CD4-positive, CD25-positive, alpha-beta regulatory T cell (primary cell): ENCODE measurements at regions not wholly inside any gene's neighbourhood (a gene's known extent, or its start where the extent isn't known, plus 50 kb on each side); places are given as distances from the start of the nearest gene placed in this dataset.

Experiments used
- ATAC-seq, 2 donors: fragments of 150-1000 bp; cut with Tn5 transposase; one replicate each; pipeline ENCODE4 v1.10.0; 2021; ENCODE audit warnings: low read depth in 2 of 2, moderate number of reproducible peaks in 2 of 2, moderate library complexity in 1 of 2
- DNase-seq, 3 donors: peaks; one replicate each; pipeline versions ENCODE4 v3.0.0 to v3.0.0-alpha.2; 2012 to 2022; ENCODE audit warnings: mixed read lengths in 1 of 3
- H3K27ac ChIP-seq: one replicate; pipeline ENCODE4 v1.7.0; 2013; ENCODE audit warnings: mild to moderate bottlenecking, low read length; ENCODE audit not compliant: insufficient read depth, poor library complexity, severe bottlenecking
- H3K27me3 ChIP-seq: one replicate; pipeline ENCODE4 v1.7.0; 2013; ENCODE audit warnings: low read length; ENCODE audit not compliant: control insufficient read depth, insufficient read depth
- H3K36me3 ChIP-seq: one replicate; pipeline ENCODE4 v1.7.0; 2013; ENCODE audit warnings: mild to moderate bottlenecking, low read length, moderate library complexity; ENCODE audit not compliant: control insufficient read depth, insufficient read depth
- H3K4me1 ChIP-seq: 2 replicates; pipeline ENCODE4 v1.7.0; 2013; ENCODE audit warnings: mild to moderate bottlenecking, low read length; ENCODE audit not compliant: insufficient read depth, control insufficient read depth, poor library complexity, severe bottlenecking
- H3K4me3 ChIP-seq: one replicate; pipeline ENCODE4 v1.7.0; 2013; ENCODE audit warnings: low read depth, mild to moderate bottlenecking, low read length, moderate library complexity
- H3K9me3 ChIP-seq, 2 experiments: 1 replicate in 1 of 2; 2 replicates in 1 of 2; pipeline ENCODE4 v1.7.0; 2013; ENCODE audit warnings: low read length in 2 of 2, mild to moderate bottlenecking in 1 of 2, moderate library complexity in 1 of 2; ENCODE audit not compliant: control insufficient read depth in 2 of 2
- H3K27ac Mint-ChIP-seq, 3 donors: one replicate each; pipeline ENCODE4 v1.8.0; 2020 to 2022; ENCODE audit warnings: mild to moderate bottlenecking in 3 of 3, mixed read lengths in 3 of 3, moderate library complexity in 2 of 3
- H3K27me3 Mint-ChIP-seq: one replicate; pipeline ENCODE4 v1.8.0; 2022; ENCODE audit warnings: mild to moderate bottlenecking, mixed read lengths
- H3K36me3 Mint-ChIP-seq: one replicate; pipeline ENCODE4 v1.8.0; 2020; ENCODE audit warnings: mixed read lengths
- H3K4me1 Mint-ChIP-seq, 4 donors: one replicate each; pipeline ENCODE4 v1.8.0; 2020 to 2022; ENCODE audit warnings: mixed read lengths in 4 of 4, mild to moderate bottlenecking in 1 of 4
- H3K4me3 Mint-ChIP-seq, 4 donors: one replicate each; pipeline ENCODE4 v1.8.0; 2020 to 2022; ENCODE audit warnings: mild to moderate bottlenecking in 4 of 4, mixed read lengths in 4 of 4, moderate library complexity in 3 of 4
- H3K9me3 Mint-ChIP-seq, 7 donors: one replicate each; pipeline ENCODE4 v1.8.0; 2020 to 2022; ENCODE audit warnings: mixed read lengths in 7 of 7, mild to moderate bottlenecking in 3 of 7, moderate library complexity in 2 of 7

DNA sequence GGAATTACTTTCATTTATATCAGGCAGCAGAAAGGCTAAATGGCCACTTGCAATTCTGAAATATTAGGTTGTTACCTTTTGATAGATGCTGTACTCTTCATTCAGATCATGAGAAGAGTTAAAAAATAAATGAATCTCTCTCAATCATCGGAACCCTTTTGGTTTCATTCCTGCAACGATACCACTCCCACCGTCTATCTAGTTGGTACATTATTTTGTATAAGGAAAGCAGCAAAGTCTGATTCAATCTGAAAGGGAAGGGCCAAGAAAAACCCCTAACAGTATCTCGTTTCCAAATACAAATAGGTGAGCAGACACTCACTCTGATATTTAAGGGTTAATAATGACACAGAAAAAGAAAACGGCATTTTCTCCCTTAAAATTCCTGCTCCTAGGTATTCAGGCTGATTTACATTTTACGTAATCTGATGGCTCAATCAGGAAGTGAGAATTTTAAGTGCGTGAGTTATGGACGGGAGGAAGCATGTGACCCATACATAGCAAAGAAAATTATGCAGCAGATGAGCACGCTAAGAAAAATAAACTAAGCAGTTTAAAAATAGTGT is 209.4 kb upstream of the KLF14 start:
- H3K36me3 ChIP-seq: peaks cover 25% of the 10 kb centered on the region
- ATAC-seq: no peak
- peaks cover 28% of the 10 kb centered on the region for H3K36me3 Mint-ChIP-seq
- H3K4me1 Mint-ChIP-seq: peaks cover 61 to 94% (median 79%) of the 10 kb centered on the region in 4 donors
- H3K4me3 ChIP-seq: peak overlapping the region; percentile 95
- peak overlapping the region; percentile 97 for H3K27ac ChIP-seq
- H3K27me3 Mint-ChIP-seq: peaks cover 12% of the 10 kb centered on the region
- H3K4me1 ChIP-seq: peaks cover 88% of the 10 kb centered on the region
- no peaks in the 10 kb centered on the region for H3K27me3 ChIP-seq
- no peaks in the 10 kb centered on the region for H3K9me3 Mint-ChIP-seq
- peak in 2 of 3 donors; percentile 62 to 66 for DNase-seq
- H3K9me3 ChIP-seq: no peaks in the 10 kb centered on the region
- peak overlapping the region; percentile 85 to 99 (median 92) for H3K4me3 Mint-ChIP-seq
- H3K27ac Mint-ChIP-seq: peak overlapping the region in 2 of 3 donors; percentile 87 to 96

DNA sequence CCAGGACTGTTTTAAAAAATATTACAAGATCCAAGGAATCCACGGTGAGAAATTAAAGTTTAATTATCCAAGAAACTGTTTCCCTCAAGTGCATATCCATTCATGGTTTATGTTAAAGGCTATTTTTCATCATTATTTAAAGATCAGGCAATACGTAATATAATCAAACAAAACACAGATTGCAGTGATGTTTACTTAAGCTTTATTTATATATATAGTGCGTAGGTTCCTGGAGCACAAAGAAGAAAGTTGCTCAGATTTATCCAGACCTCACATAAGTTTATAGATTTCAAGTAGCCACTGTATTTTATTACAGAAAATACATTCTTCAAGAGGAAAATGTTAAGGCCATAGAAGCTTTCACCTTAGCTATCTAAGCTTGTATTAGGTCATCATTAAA is 210.0 kb upstream of the KLF14 start:
- Mint-ChIP-seq H3K9me3 (no peaks in the 10 kb centered on the region), H3K36me3 (peaks cover 27% of the 10 kb centered on the region), H3K4me3 (peak overlapping the region; percentile 85 to 99 (median 92)), H3K4me1 (peaks cover 57 to 92% (median 75%) of the 10 kb centered on the region in 4 donors), H3K27me3 (peaks cover 12% of the 10 kb centered on the region), H3K27ac (peak overlapping the region in 2 of 3 donors; percentile 87 to 96)
- Histone ChIP-seq H3K9me3 (no peaks in the 10 kb centered on the region), H3K36me3 (peaks cover 25% of the 10 kb centered on the region), H3K4me3 (peak overlapping the region; percentile 95), H3K27me3 (no peaks in the 10 kb centered on the region), H3K27ac (peak overlapping the region; percentile 97), H3K4me1 (peaks cover 92% of the 10 kb centered on the region)
- no peak for ATAC-seq
- no peak for DNase-seq

DNA sequence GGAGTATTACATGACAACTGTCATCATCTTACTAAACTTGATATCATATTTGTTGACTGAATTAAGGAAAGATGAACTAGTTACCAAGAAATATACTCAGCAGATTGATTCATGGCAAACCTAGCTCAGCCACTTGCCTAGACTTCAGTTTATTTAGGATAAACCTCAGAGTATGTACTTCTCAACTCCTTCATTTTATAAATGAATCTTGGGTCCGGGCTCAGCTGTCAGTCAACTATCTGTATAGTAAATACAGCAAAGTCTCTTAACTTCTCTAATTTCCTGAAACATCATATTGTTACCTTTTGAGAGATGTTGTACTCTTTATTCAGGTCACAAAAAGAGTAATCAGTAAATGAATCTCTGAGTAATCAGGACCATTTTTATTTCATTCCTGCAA is 211.0 kb upstream of the KLF14 start:
- H3K36me3 Mint-ChIP-seq: peaks cover 27% of the 10 kb centered on the region

DNA sequence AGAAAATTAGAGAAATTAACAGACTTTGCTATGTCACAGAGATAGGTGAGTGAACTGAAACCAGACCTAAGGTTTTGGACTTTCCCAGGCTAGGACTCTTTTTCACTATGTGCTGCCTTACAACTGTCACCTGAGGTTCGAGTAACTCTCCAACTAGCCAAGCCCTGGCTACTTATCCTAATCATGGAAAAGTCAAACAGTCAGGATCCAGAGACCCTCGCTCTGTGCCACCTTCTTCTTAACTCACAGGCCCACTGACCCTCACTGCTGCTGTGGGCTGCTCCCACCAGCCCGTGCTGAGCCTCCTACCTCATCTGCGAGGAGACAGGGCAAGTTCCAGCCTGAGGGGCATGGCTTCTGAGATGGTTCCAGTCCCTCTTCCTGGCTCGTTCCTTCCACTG is 211.4 kb upstream of the KLF14 start:
- DNase-seq (no peak), ATAC-seq (no peak)
- H3K4me3 Mint-ChIP-seq: peak overlapping the region; percentile 77 to 95 (median 84)
- H3K9me3 ChIP-seq: no peaks in the 10 kb centered on the region
- H3K4me3 ChIP-seq: peak overlapping the region; percentile 95
- peaks cover 21% of the 10 kb centered on the region for H3K36me3 ChIP-seq
- peaks cover 24% of the 10 kb centered on the region for H3K36me3 Mint-ChIP-seq
- peak overlapping the region; percentile 97 for H3K27ac ChIP-seq
- H3K9me3 Mint-ChIP-seq: no peaks in the 10 kb centered on the region
- H3K4me1 ChIP-seq: peaks cover 92% of the 10 kb centered on the region
- peaks cover 8% of the 10 kb centered on the region for H3K27me3 Mint-ChIP-seq
- H3K4me1 Mint-ChIP-seq: peaks cover 48 to 80% (median 64%) of the 10 kb centered on the region in 4 donors
- no peaks in the 10 kb centered on the region for H3K27me3 ChIP-seq
- H3K27ac Mint-ChIP-seq: peak overlapping the region in 2 of 3 donors; percentile 91 to 94

More for the DNA sequence above, 211.0 kb upstream of the KLF14 start:
- Mint-ChIP-seq H3K27me3 (peaks cover 8% of the 10 kb centered on the region), H3K4me3 (peak overlapping the region; percentile 77 to 95 (median 84)), H3K4me1 (peaks cover 50 to 85% (median 68%) of the 10 kb centered on the region in 4 donors), H3K27ac (peak overlapping the region in 2 of 3 donors; percentile 91 to 94), H3K9me3 (no peaks in the 10 kb centered on the region)
- peak overlapping the region; percentile 95 for H3K4me3 ChIP-seq
- no peak for DNase-seq
- H3K4me1 ChIP-seq: peaks cover 92% of the 10 kb centered on the region
- H3K27ac ChIP-seq: peak overlapping the region; percentile 97
- ATAC-seq: no peak
- peaks cover 18% of the 10 kb centered on the region for H3K36me3 ChIP-seq
- no peaks in the 10 kb centered on the region for H3K27me3 ChIP-seq
- no peaks in the 10 kb centered on the region for H3K9me3 ChIP-seq

DNA sequence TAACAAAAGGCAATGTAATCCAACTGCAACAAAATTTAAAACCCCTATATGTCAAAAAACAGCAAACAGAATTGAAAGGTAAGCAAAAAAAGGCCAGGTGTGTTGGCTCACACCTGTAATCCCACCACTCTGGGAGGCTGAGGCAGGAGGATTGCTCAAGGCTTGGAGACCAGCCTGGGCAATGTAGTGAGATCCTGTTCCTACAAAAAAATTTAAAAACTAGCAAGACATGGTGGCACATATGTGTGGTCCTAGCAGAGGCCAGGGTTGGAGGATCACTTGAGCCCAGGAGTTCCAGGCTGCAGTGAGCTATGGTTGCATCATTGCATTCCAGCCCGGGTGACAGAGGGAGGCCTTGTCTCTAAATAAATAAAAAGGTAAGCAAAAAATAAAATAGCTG is 212.1 kb upstream of the KLF14 start:
- Histone ChIP-seq H3K9me3 (no peaks in the 10 kb centered on the region), H3K4me3 (peak overlapping the region; percentile 95), H3K4me1 (peaks cover 95% of the 10 kb centered on the region), H3K36me3 (peaks cover 21% of the 10 kb centered on the region), H3K27ac (peak overlapping the region; percentile 97), H3K27me3 (no peaks in the 10 kb centered on the region)
- Mint-ChIP-seq H3K36me3 (peaks cover 17% of the 10 kb centered on the region), H3K9me3 (no peaks in the 10 kb centered on the region), H3K4me1 (peaks cover 46 to 74% (median 59%) of the 10 kb centered on the region in 4 donors), H3K27ac (peak overlapping the region in 2 of 3 donors; percentile 91 to 94), H3K27me3 (peaks cover 8% of the 10 kb centered on the region), H3K4me3 (peak overlapping the region; percentile 39 to 95 (median 84))
- ATAC-seq: no peak
- no peak for DNase-seq

DNA sequence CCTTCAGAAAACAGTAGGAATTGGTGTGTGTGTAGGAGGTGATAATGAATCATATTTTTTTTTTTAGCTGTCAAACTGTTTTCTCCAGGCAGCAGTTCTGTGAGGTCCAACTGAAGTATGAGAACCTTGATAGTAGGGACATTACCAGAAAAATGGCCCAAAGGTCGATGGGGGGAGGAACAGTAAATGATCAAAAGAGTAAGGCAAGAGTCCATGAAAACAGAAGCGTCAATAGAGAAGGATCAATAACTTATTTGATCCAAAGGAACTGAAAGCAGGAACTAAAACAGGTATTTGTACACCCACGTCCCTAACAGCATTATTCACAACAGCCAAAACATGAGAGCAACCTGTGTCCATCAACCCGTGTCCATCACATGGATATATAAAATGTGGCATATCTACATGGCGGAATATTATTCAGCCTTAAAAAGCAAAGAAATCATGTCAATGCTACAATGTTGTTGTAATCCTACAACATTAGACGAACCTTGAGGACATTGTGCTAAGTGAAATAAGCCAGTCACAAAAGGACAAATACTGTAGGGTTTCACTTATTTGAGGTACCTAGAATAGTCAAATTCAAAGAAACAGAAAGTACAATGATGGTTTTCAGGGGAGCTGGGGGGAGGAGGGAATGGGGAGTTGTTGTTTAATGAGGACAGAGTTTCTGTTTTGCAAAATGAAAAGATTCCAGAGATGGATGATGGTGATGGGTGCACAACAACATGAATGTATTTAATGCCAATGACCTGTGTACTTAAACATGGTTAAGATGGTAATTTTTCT is 214.0 kb upstream of the KLF14 start:
- Mint-ChIP-seq H3K36me3 (peaks cover 11% of the 10 kb centered on the region), H3K9me3 (no peaks in the 10 kb centered on the region), H3K4me1 (peaks cover 41 to 62% (median 49%) of the 10 kb centered on the region in 4 donors), H3K27ac (peak overlapping the region in 2 of 3 donors; percentile 88 to 89), H3K27me3 (no peaks in the 10 kb centered on the region), H3K4me3 (peak overlapping the region; percentile 78 to 87 (median 81))
- peak; percentile 12 to 26 for ATAC-seq
- Histone ChIP-seq H3K4me3 (peak overlapping the region; percentile 95), H3K27me3 (no peaks in the 10 kb centered on the region), H3K9me3 (no peaks in the 10 kb centered on the region), H3K4me1 (peaks cover 97% of the 10 kb centered on the region), H3K27ac (peak overlapping the region; percentile 97), H3K36me3 (peaks cover 33% of the 10 kb centered on the region)
- DNase-seq: peak in 1 of 3 donors; percentile 70

DNA sequence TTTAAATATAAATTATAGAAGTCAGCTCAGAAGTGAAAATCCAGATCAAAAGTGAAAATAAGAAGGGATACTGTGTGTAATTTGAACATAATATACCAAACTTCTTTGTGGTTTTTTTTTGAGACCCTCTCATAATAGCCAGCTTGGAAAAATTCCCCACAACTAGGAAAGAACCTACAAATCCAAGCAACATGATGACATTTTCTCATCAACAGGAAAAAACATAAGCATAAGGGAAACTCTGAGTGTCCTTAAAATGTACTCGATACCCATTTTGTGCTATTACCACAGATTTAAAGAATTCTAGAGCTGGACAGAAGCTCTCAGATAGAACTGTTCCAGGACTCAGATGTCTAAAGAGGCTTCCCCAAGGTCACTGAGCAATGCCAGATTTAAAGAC is 214.8 kb upstream of the KLF14 start:
- peak overlapping the region; percentile 71 for H3K4me3 ChIP-seq

More for the DNA sequence above, 214.8 kb upstream of the KLF14 start:
- peak overlapping the region; percentile 97 for H3K27ac ChIP-seq
- Mint-ChIP-seq H3K36me3 (peaks cover 11% of the 10 kb centered on the region), H3K27me3 (no peaks in the 10 kb centered on the region), H3K4me1 (peaks cover 40 to 61% (median 45%) of the 10 kb centered on the region in 4 donors), H3K27ac (peak overlapping the region in 1 of 3 donors; percentile 29), H3K4me3 (peak overlapping the region in 2 of 4 donors; percentile 19 to 22), H3K9me3 (no peaks in the 10 kb centered on the region)
- H3K36me3 ChIP-seq: peaks cover 33% of the 10 kb centered on the region
- H3K27me3 ChIP-seq: no peaks in the 10 kb centered on the region
- peaks cover 97% of the 10 kb centered on the region for H3K4me1 ChIP-seq
- DNase-seq (no peak), ATAC-seq (no peak)
- H3K9me3 ChIP-seq: no peaks in the 10 kb centered on the region
